HCT116 (cell line): ENCODE measurements at regions not wholly inside any gene's neighbourhood (a gene's known extent, or its start where the extent isn't known, plus 50 kb on each side); places are given as distances from the start of the nearest gene placed in this dataset.

ENCODE experiments used
- ATAC-seq: fragments of 200-7000 bp; cut with Tn5 transposase; 2 replicates; pipeline ENCODE4 v1.9.1; 2020; ENCODE audit warnings: mild to moderate bottlenecking, moderate library complexity
- BruUV-seq: library from RNA; stranded (reverse); fragments of 400-500 nt; replicated peaks from 2 replicates; lab custom pipeline; 2021; lab: Mats Ljungman, UMichigan
- CTCF ChIA-PET: fragments of 300-600 bp; sonication (Branson Sonifier 250); formaldehyde crosslinking; loops from one replicate; lab custom pipeline; 2021; ENCODE audit warnings: antibody characterized with exemption; lab: Charles Lee
- POLR2A ChIA-PET: fragments of 300-600, 350-600 bp; sonication (Branson Sonifier 250); formaldehyde crosslinking; loops from one replicate; lab custom pipeline; 2021; ENCODE audit warnings: antibody characterized with exemption; lab: Charles Lee
- RAD21 ChIA-PET, 2 experiments: fragments of 300-600 bp; sonication (Branson Sonifier 250); formaldehyde crosslinking; loops; one replicate each; lab custom pipeline; 2023; ENCODE audit warnings: low total read pairs in 2 of 2; ENCODE audit not compliant: uncharacterized antibody in 2 of 2, unreplicated experiment in 2 of 2, low non-redundant PET in 1 of 2; lab: Charles Lee
- DNase-seq: peaks from one replicate; pipeline ENCODE4 v3.0.0-alpha.2; 2010; ENCODE audit warnings: low read depth, low spot score
- H2AFZ ChIP-seq: fragments of 200-600 bp; shearing (Covaris generic), sonication (generic); 2 replicates; pipeline ENCODE4 v1.6.1; 2017; ENCODE audit warnings: low read depth, mixed run types, mixed read lengths, antibody characterized with exemption, low read length; ENCODE audit not compliant: poor library complexity, severe bottlenecking
- H3K27ac ChIP-seq: 2 replicates; pipeline ENCODE4 v1.5.1; 2012; ENCODE audit warnings: low read depth, low read length
- H3K27me3 ChIP-seq: fragments of 200-600 bp; sonication (generic); 2 replicates; pipeline ENCODE4 v1.6.1; 2016; ENCODE audit warnings: mixed run types, low read length, mixed read lengths; ENCODE audit not compliant: insufficient read depth
- H3K36me3 ChIP-seq, 2 experiments: fragments of 200-500 bp in 1 of 2; fragments of 200-600 bp in 1 of 2; sonication (Bioruptor generic) in 1 of 2; sonication (generic) in 1 of 2; 2 replicates each; pipeline versions ENCODE4 v1.5.1 to v1.6.1; 2014 to 2016; ENCODE audit warnings: low read length in 2 of 2, inconsistent platforms in 1 of 2, mixed read lengths in 1 of 2, mixed run types in 1 of 2; ENCODE audit not compliant: insufficient read depth in 2 of 2, control insufficient read depth in 1 of 2
- H3K4me1 ChIP-seq, 2 experiments: fragments of 200-600 bp in 1 of 2; sonication (generic) in 1 of 2; 2 replicates each; pipeline versions ENCODE4 v1.5.1 to v1.6.1; 2012 to 2017; ENCODE audit warnings: low read length in 2 of 2, inconsistent platforms in 1 of 2, mild to moderate bottlenecking in 1 of 2, mixed read lengths in 1 of 2, mixed run types in 1 of 2, moderate library complexity in 1 of 2; ENCODE audit not compliant: insufficient read depth in 2 of 2, control insufficient read depth in 1 of 2
- H3K4me2 ChIP-seq: fragments of 200-600 bp; sonication (generic); 2 replicates; pipeline ENCODE4 v1.6.1; 2017; ENCODE audit warnings: mixed run types, low read length, mixed read lengths
- H3K4me3 ChIP-seq, 2 experiments: fragments of 200-600 bp in 1 of 2; sonication (generic) in 1 of 2; replicated peaks in 1 of 2; 2 replicates each; pipeline ENCODE4 v1.5.1; 2011 to 2016; ENCODE audit warnings: low read length in 2 of 2, control low read depth in 1 of 2, low read depth in 1 of 2, mild to moderate bottlenecking in 1 of 2, mixed read lengths in 1 of 2, mixed run types in 1 of 2
- H3K79me2 ChIP-seq: fragments of 200-600 bp; sonication (generic); 2 replicates; pipeline ENCODE4 v1.6.1; 2017; ENCODE audit warnings: mild to moderate bottlenecking, mixed run types, low read length, moderate library complexity, mixed read lengths; ENCODE audit not compliant: insufficient read depth
- H3K9ac ChIP-seq: fragments of 200-600 bp; sonication (generic); 2 replicates; pipeline ENCODE4 v1.6.1; 2016; ENCODE audit warnings: low read length, mixed read lengths
- H3K9me2 ChIP-seq: fragments of 200-600 bp; sonication (generic), shearing (Covaris generic); 2 replicates; pipeline ENCODE4 v1.6.1; 2017; ENCODE audit warnings: mixed run types, mild to moderate bottlenecking, moderate library complexity; ENCODE audit not compliant: insufficient read depth
- H3K9me3 ChIP-seq, 2 experiments: fragments of 200-500 bp in 1 of 2; fragments of 200-600 bp in 1 of 2; sonication (Bioruptor generic) in 1 of 2; sonication (generic) in 1 of 2; 2 replicates each; pipeline ENCODE4 v1.6.1; 2014 to 2017; ENCODE audit warnings: low read length in 2 of 2, mixed read lengths in 2 of 2, inconsistent platforms in 1 of 2, low read depth in 1 of 2, mild to moderate bottlenecking in 1 of 2, mixed run types in 1 of 2, moderate library complexity in 1 of 2; ENCODE audit not compliant: control insufficient read depth in 1 of 2, insufficient read depth in 1 of 2
- H4K20me1 ChIP-seq: fragments of 200-600 bp; sonication (generic), shearing (Covaris generic); 2 replicates; pipeline ENCODE4 v1.6.1; 2017; ENCODE audit warnings: mixed run types, mild to moderate bottlenecking, moderate library complexity; ENCODE audit not compliant: insufficient read depth
- CEBPB ChIP-seq: IDR thresholded peaks from 2 replicates; pipeline ENCODE4 v1.6.1; 2012; ENCODE audit warnings: low read depth
- EGR1 ChIP-seq: IDR thresholded peaks from 2 replicates; pipeline ENCODE4 v1.6.1; 2012; ENCODE audit warnings: low read depth
- ELF1 ChIP-seq: IDR thresholded peaks from 2 replicates; pipeline ENCODE4 v1.6.1; 2012; ENCODE audit warnings: low read depth, borderline replicate concordance
- EZH2 ChIP-seq: fragments of 200-600 bp; sonication (generic); IDR thresholded peaks from 2 replicates; pipeline ENCODE4 v1.6.1; 2017; ENCODE audit warnings: antibody characterized with exemption, mixed run types
- FOSL1 ChIP-seq: IDR thresholded peaks from 2 replicates; pipeline ENCODE4 v1.6.1; 2012; ENCODE audit warnings: low read depth
- POLR2A ChIP-seq: IDR thresholded peaks from 2 replicates; pipeline ENCODE4 v1.7.0; 2011; ENCODE audit warnings: borderline replicate concordance; ENCODE audit not compliant: insufficient read depth, insufficient read length; ENCODE audit errors: extremely low read depth
- RAD21 ChIP-seq: IDR thresholded peaks from 2 replicates; pipeline ENCODE4 v1.6.1; 2012; ENCODE audit warnings: low read depth, mild to moderate bottlenecking
- REST ChIP-seq: IDR thresholded peaks from 2 replicates; pipeline ENCODE4 v1.6.1; 2012; ENCODE audit warnings: low read depth
- TCF7L2 ChIP-seq: IDR thresholded peaks from 2 replicates; pipeline ENCODE4 v1.7.0; 2011; ENCODE audit warnings: borderline replicate concordance, inconsistent platforms; ENCODE audit not compliant: insufficient read depth, insufficient read length; ENCODE audit errors: extremely low read depth
- YY1 ChIP-seq: IDR thresholded peaks from 2 replicates; pipeline ENCODE4 v1.6.1; 2011; ENCODE audit warnings: low read length, low read depth, moderate library complexity, mild to moderate bottlenecking; ENCODE audit not compliant: insufficient replicate concordance; ENCODE audit errors: extremely low read depth
- ZNF274 ChIP-seq: fragments of 200-500 bp; sonication (Bioruptor generic); IDR thresholded peaks from 2 replicates; pipeline ENCODE4 v1.6.1; 2014; ENCODE audit warnings: mild to moderate bottlenecking, low read depth, low read length, inconsistent platforms
- intact Hi-C: fragments of 100-400 bp; cut with micrococcal nuclease; formaldehyde crosslinking; loops from 2 replicates; pipeline ENCODE4 v1.10.0; 2022

DNA sequence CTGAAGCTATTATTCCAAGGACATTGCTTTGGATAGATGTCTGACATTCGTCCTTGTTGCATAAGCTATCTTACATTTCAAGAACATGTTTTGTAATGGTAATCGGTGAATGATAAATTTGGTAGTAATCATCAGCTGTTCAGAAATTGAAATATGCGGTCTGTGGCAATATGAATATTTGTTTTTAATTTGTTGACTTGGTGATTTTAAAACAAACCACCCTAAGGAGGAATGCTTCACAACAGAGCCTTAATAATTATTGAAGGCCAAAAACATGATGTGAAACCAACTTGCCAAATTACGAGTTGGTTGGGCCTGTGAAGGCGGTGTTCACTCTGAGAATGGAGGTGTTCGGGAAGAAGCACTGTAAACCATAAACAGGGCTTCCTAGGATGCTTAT is 149.7 kb upstream of the TUT7 start:
- no peaks in the 10 kb centered on the region for H3K9me3 ChIP-seq
- no peak overlapping the region for H3K9ac ChIP-seq
- no peak overlapping the region for H3K4me2 ChIP-seq
- intact Hi-C loops: no loop called here
- H3K27me3 ChIP-seq: peaks cover 44% of the 10 kb centered on the region
- ATAC-seq: no peak
- no peak overlapping the region for H2AFZ ChIP-seq
- H3K79me2 ChIP-seq: no peaks in the 10 kb centered on the region
- TF ChIP-seq ELF1 (no peak), REST (no peak), EZH2 (no peak), RAD21 (no peak), FOSL1 (no peak), YY1 (no peak), CEBPB (no peak), POLR2A (no peak), TCF7L2 (no peak), ZNF274 (no peak), EGR1 (no peak)
- no peak for DNase-seq
- H3K36me3 ChIP-seq: no peaks in the 10 kb centered on the region
- ChIA-PET RAD21 (no interaction called here), POLR2A (no interaction called here), CTCF (no interaction called here)
- H4K20me1 ChIP-seq: no peaks in the 10 kb centered on the region
- H3K9me2 ChIP-seq: no peaks in the 10 kb centered on the region
- no peak overlapping the region for H3K27ac ChIP-seq
- no peak overlapping the region for H3K4me3 ChIP-seq
- BruUV-seq: no TSS peak
- H3K4me1 ChIP-seq: no peaks in the 10 kb centered on the region
